Naive B cell (primary cell): ENCODE measurements at regions not wholly inside any gene's neighbourhood (a gene's known extent, or its start where the extent isn't known, plus 50 kb on each side); places are given as distances from the start of the nearest gene placed in this dataset.

Experiments used
- ATAC-seq, 2 donors: fragments of 150-1000 bp; cut with Tn5 transposase; 2 replicates each; pipeline ENCODE4 v1.10.0; 2021; ENCODE audit warnings: low read depth in 2 of 2, mild to moderate bottlenecking in 2 of 2, moderate library complexity in 2 of 2
- DNase-seq: peaks from one replicate; pipeline ENCODE4 v3.0.0; 2022
- H3K27ac Mint-ChIP-seq, 6 donors: one replicate each; pipeline ENCODE4 v1.8.0; 2020 to 2022; ENCODE audit warnings: mild to moderate bottlenecking in 6 of 6, mixed read lengths in 6 of 6, moderate library complexity in 5 of 6, inconsistent platforms in 2 of 6
- H3K27me3 Mint-ChIP-seq, 3 donors: one replicate each; pipeline ENCODE4 v1.8.0; 2021 to 2022; ENCODE audit warnings: mixed read lengths in 3 of 3, mild to moderate bottlenecking in 1 of 3
- H3K36me3 Mint-ChIP-seq, 2 donors: one replicate each; pipeline ENCODE4 v1.8.0; 2020 to 2022; ENCODE audit warnings: mixed read lengths in 2 of 2, inconsistent platforms in 1 of 2, mild to moderate bottlenecking in 1 of 2
- H3K4me1 Mint-ChIP-seq, 3 donors: one replicate each; pipeline ENCODE4 v1.8.0; 2020 to 2022; ENCODE audit warnings: mixed read lengths in 3 of 3, inconsistent platforms in 1 of 3, mild to moderate bottlenecking in 1 of 3, moderate library complexity in 1 of 3
- H3K4me3 Mint-ChIP-seq, 8 donors: one replicate each; pipeline ENCODE4 v1.8.0; 2020 to 2022; ENCODE audit warnings: mild to moderate bottlenecking in 8 of 8, mixed read lengths in 8 of 8, moderate library complexity in 8 of 8, inconsistent platforms in 2 of 8
- H3K9me3 Mint-ChIP-seq, 7 donors: one replicate each; pipeline ENCODE4 v1.8.0; 2020 to 2022; ENCODE audit warnings: mixed read lengths in 7 of 7, mild to moderate bottlenecking in 5 of 7, inconsistent platforms in 2 of 7, moderate library complexity in 1 of 7

DNA sequence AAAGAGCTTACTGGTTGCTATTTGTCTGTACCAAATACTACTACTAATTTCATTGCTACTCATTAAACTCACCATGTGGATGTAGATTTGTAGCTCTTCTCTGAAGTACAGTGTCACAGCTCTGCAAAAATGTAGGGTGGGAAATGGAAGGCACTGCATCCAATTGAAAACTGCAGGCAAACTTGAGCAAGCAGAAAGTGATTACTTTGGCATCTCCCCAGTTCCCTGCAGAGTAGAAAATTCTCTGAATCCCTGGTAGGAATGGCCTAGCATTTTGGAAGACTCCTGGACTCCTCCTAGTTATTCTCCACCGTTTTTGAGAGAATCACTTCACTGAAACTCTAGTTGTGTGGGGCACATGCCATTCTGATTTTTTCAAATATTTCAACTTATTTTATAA lies 239.1 kb downstream of the DIO2 start:
- H3K4me3 Mint-ChIP-seq, result no peak overlapping the region
- no peak for DNase-seq
- no peak overlapping the region for H3K27ac Mint-ChIP-seq
- H3K27me3 Mint-ChIP-seq, result no peaks in the 10 kb centered on the region
- no peaks in the 10 kb centered on the region for H3K36me3 Mint-ChIP-seq
- no peak for ATAC-seq
- H3K4me1 Mint-ChIP-seq, result no peaks in the 10 kb centered on the region
- peaks cover 2 to 14% (median 8%) of the 10 kb centered on the region in 7 donors for H3K9me3 Mint-ChIP-seq

DNA sequence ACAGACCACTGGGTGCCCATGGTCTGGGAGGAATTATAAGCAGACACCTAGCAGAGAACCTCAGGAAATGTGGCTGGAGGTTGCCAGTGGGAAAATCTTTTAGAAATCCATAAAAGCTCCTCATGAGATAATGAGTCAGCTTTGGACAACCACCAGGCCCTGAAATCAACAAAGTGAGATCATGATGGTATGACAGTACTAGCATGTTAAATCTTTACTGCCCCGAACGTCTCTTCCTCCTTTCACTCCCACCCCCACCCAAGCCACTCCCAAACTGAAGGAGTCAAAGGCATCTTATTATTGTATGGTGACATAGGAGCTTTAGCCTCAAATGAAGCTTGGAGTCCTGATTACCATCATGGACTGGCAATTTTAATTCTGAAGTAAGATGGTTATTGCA lies 240.0 kb downstream of the DIO2 start:
- H3K4me1 Mint-ChIP-seq, result no peaks in the 10 kb centered on the region
- H3K27ac Mint-ChIP-seq, result no peak overlapping the region
- H3K27me3 Mint-ChIP-seq, result no peaks in the 10 kb centered on the region
- DNase-seq, result no peak
- no peaks in the 10 kb centered on the region for H3K36me3 Mint-ChIP-seq
- H3K9me3 Mint-ChIP-seq, result peaks cover 0 to 14% (median 8%) of the 10 kb centered on the region in 7 donors
- H3K4me3 Mint-ChIP-seq, result no peak overlapping the region
- no peak for ATAC-seq

DNA sequence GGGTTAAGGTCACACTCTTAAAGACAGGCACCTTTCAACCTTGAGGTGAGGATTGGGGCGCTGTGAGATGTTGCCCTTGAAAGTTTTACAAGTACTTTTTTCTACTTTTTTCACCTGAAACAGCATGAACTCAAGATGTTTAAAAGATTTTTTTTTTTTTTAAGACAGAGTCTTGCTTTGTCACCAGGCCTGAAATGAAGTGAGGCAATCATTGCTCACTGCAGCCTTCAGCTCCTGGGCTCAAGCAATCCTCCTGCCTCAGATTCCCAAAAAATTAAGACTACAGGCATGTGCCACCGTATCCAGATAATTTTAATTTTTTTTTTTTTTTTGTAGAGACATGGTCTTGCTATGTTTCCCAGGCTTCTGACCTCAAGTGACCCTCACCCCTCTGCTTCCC lies 243.9 kb downstream of the DIO2 start:
- Mint-ChIP-seq H3K4me1 (no peaks in the 10 kb centered on the region), H3K9me3 (peaks cover 0 to 10% (median 4%) of the 10 kb centered on the region in 7 donors), H3K27ac (no peak overlapping the region), H3K36me3 (no peaks in the 10 kb centered on the region), H3K4me3 (no peak overlapping the region), H3K27me3 (no peaks in the 10 kb centered on the region)
- DNase-seq (no peak), ATAC-seq (no peak)

DNA sequence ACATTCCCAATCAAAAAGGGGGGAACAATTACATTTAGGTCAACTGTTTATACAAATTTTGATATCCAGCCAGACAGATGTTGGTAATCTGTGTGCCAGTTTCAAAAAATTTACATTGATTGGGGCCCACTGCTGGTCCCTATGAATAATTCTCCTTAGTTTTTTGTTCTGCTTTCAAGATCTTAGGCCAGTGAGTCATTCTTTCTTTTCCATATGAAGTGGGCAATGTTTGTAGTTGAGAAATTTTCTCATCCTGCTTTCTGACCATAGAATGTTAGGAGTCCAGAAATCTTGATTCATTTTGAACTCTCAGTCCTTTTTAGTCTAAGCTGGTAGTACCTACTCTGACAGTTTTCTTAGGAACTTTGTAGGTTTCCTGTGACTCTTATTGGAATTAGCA lies 244.3 kb downstream of the DIO2 start:
- H3K27me3 Mint-ChIP-seq, result no peaks in the 10 kb centered on the region
- H3K9me3 Mint-ChIP-seq, result peaks cover 0 to 10% (median 4%) of the 10 kb centered on the region in 7 donors
- DNase-seq (no peak), ATAC-seq (no peak)
- H3K27ac Mint-ChIP-seq, result no peak overlapping the region
- H3K36me3 Mint-ChIP-seq, result no peaks in the 10 kb centered on the region
- H3K4me1 Mint-ChIP-seq, result no peaks in the 10 kb centered on the region
- no peak overlapping the region for H3K4me3 Mint-ChIP-seq

DNA sequence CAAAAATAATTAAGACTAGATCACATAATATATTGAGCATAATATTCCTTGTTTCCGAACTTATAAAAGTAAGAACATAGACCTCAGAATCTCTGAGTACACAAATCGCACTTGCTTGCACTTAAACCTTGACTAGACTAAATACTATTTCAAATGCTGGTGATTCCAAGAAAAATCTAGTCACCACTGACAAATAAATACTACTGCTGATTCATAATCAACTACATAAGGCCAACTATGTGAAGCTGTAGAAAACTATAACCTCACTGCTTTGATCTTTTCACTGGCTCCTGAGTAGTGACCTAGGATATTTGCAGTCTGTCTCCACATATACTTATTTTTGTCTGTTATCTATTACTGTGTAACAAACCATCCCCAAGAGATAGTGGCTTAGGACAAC lies 245.4 kb downstream of the DIO2 start:
- Mint-ChIP-seq H3K36me3 (no peaks in the 10 kb centered on the region), H3K27ac (no peak overlapping the region), H3K4me3 (no peak overlapping the region), H3K27me3 (no peaks in the 10 kb centered on the region), H3K4me1 (no peaks in the 10 kb centered on the region), H3K9me3 (peaks cover 0 to 8% (median 4%) of the 10 kb centered on the region in 7 donors)
- ATAC-seq, result no peak
- no peak for DNase-seq

DNA sequence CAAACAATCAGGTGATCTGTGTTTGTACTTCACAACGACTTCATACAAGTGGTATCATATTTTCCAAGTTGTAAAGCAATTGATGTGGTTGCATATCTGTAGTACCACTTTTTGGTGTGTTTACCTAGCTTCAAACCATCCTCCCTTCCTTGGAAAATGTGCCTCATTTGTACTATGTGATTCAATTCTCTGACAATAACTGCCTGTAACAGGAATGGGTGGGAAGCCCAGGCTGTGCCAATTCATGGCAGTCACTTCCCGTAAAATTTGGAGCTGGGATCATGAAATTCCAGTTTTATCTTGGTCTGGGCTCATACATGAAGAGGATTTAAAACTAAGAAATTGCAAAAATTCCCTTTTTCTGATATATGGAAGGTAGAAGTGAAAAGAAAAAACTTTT lies 250.1 kb downstream of the DIO2 start:
- Mint-ChIP-seq H3K27ac (no peak overlapping the region), H3K4me3 (no peak overlapping the region), H3K27me3 (no peaks in the 10 kb centered on the region), H3K36me3 (no peaks in the 10 kb centered on the region), H3K9me3 (peaks cover 5 to 21% (median 10%) of the 10 kb centered on the region in 7 donors), H3K4me1 (no peaks in the 10 kb centered on the region)
- DNase-seq (no peak), ATAC-seq (no peak)

DNA sequence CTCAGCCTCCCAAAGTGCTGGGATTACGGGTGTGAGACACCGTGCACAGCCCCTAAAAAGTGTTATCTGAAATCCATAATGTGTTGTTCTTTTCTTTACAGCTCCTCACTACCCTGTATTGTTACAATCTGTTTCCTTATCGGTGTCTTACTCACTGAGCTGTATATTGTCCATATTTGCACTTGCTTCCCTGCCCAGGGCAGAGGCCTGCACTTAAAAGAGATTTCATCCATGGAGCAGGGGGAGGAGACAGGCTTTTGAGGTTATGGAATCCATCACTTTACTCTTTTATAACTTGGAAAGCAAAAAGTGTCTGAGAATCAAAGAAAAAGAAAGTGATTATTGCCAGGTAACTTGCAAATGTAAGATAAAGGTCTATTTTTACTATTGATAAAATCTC lies 251.0 kb downstream of the DIO2 start:
- H3K4me1 Mint-ChIP-seq, result no peaks in the 10 kb centered on the region
- no peak for DNase-seq
- H3K9me3 Mint-ChIP-seq, result peaks cover 5 to 29% (median 14%) of the 10 kb centered on the region in 7 donors
- H3K36me3 Mint-ChIP-seq, result no peaks in the 10 kb centered on the region
- no peak for ATAC-seq
- H3K27me3 Mint-ChIP-seq, result no peaks in the 10 kb centered on the region
- no peak overlapping the region for H3K27ac Mint-ChIP-seq
- H3K4me3 Mint-ChIP-seq, result no peak overlapping the region

DNA sequence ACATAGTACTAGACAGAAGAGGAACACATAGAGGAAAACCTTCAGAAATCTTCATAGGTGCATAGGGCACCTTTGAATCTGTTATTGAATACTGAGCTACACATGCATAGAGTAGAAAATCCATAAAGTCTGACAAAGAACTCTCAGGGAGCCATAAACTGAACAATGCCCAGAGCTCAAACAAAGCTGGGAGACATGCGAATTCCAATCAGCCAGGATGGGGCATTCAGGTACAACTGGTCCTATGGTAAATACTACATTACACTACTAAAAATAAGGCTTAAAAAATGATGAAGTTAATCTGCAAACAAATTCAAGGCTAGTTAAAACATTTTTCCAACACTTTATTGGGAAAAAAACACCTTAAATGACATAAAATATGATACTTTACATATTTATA lies 259.7 kb downstream of the DIO2 start:
- H3K4me1 Mint-ChIP-seq, result no peaks in the 10 kb centered on the region
- H3K36me3 Mint-ChIP-seq, result no peaks in the 10 kb centered on the region
- H3K27me3 Mint-ChIP-seq, result no peaks in the 10 kb centered on the region
- no peak overlapping the region for H3K4me3 Mint-ChIP-seq
- no peak for DNase-seq
- no peak overlapping the region for H3K27ac Mint-ChIP-seq
- ATAC-seq, result no peak
- H3K9me3 Mint-ChIP-seq, result peaks cover 18 to 36% (median 24%) of the 10 kb centered on the region in 7 donors

DNA sequence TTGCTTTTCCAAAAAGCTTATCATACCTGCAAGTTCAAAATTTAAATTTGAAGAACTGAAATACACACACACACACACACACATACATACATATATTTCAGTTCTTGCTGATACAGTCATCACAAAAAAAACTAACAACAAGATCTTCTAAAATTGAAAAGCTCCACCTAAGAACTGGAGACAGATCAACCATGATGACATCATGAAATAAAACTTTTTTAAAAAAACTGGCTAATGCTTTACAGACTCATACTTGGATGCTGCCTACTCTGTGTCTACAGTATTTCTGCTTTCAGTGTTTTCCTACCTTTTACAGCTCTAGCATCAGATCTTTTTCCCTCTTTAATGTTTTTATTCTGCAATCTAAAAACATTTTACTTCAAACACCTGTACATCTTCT lies 261.4 kb downstream of the DIO2 start:
- H3K4me1 Mint-ChIP-seq, result no peaks in the 10 kb centered on the region
- H3K9me3 Mint-ChIP-seq, result peaks cover 11 to 21% (median 13%) of the 10 kb centered on the region in 7 donors
- DNase-seq (no peak), ATAC-seq (no peak)
- H3K27me3 Mint-ChIP-seq, result no peaks in the 10 kb centered on the region
- no peak overlapping the region for H3K27ac Mint-ChIP-seq
- no peak overlapping the region for H3K4me3 Mint-ChIP-seq
- H3K36me3 Mint-ChIP-seq, result no peaks in the 10 kb centered on the region

DNA sequence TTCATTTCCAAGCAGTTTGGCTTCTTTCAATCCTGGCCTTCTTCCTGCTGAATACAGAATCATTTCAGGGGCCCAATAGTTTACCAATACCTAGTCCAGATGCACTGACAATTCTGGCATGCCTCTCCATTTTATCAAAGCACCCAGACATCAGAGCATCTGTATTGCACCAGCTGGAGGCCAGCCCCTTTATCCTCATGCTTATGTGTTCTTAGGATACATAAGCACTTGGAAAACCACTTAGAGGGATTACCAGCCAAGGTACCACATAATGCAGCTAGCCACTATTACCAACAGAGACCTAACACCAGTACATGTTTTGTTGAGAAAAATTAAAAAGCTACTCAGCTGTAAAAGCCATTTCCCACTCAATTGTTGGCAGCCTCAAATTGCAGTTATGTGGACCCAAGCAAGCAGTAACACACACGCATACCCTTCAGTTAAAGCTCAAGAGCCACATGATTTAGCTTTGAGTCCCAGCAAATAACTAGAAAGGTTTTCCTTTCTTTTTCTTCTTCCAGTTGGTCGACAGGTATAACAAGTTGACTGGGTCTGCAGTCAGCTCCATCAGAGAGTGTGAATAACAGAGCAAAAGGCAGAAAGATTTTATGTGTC lies 263.8 kb downstream of the DIO2 start:
- no peaks in the 10 kb centered on the region for H3K27me3 Mint-ChIP-seq
- DNase-seq, result no peak
- peaks cover 0 to 8% (median 4%) of the 10 kb centered on the region in 7 donors for H3K9me3 Mint-ChIP-seq
- no peak overlapping the region for H3K4me3 Mint-ChIP-seq
- no peak overlapping the region for H3K27ac Mint-ChIP-seq
- H3K36me3 Mint-ChIP-seq, result no peaks in the 10 kb centered on the region
- H3K4me1 Mint-ChIP-seq, result no peaks in the 10 kb centered on the region
- ATAC-seq, result no peak

DNA sequence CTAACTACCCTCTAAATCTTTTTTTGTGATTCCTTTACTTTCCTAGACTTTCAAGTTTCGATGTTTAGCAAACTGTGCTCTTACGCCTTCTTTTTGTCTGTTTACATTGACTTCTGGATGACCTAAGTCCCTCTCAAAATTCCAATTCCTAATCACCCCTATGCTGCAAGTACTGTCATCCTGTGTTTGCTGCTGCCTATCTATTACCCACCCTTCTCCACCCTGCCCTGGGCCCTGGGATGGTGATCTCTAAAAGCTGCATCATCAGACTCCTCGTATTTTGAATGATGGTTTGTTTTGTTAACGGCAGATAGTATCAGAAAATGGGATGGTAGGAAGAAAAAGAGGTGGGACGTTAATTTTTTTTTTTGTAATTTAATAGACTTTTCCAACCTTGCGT lies 272.1 kb downstream of the DIO2 start:
- DNase-seq, result no peak

DNA sequence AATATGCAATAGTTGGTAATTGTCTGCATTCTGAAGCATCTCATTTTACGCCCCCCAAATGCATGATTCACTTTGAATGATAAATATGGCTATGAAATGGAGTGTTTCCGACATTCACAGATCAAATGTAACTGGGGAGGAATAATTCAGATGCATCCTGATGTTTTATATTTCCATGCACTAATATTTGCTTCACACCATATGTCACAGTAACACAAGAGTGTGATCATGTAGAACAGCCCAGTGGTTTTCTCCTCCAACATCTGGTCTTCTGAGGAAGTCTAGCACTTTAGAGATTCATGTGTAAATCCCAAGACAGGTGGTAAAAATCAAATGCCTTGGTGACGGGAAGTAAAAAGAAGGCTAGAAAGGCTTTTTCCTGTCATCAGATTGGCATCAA lies 273.1 kb downstream of the DIO2 start:
- Mint-ChIP-seq H3K27ac (no peak overlapping the region), H3K4me1 (no peaks in the 10 kb centered on the region), H3K4me3 (no peak overlapping the region), H3K9me3 (peaks cover 0 to 13% (median 3%) of the 10 kb centered on the region in 7 donors), H3K36me3 (no peaks in the 10 kb centered on the region), H3K27me3 (no peaks in the 10 kb centered on the region)
- DNase-seq, result no peak
- ATAC-seq, result no peak

More for the DNA sequence above, 272.1 kb downstream of the DIO2 start:
- Mint-ChIP-seq H3K27ac (no peak overlapping the region), H3K27me3 (no peaks in the 10 kb centered on the region), H3K4me3 (no peak overlapping the region), H3K4me1 (no peaks in the 10 kb centered on the region), H3K36me3 (no peaks in the 10 kb centered on the region), H3K9me3 (peaks cover 0 to 13% (median 3%) of the 10 kb centered on the region in 7 donors)
- ATAC-seq, result no peak

DNA sequence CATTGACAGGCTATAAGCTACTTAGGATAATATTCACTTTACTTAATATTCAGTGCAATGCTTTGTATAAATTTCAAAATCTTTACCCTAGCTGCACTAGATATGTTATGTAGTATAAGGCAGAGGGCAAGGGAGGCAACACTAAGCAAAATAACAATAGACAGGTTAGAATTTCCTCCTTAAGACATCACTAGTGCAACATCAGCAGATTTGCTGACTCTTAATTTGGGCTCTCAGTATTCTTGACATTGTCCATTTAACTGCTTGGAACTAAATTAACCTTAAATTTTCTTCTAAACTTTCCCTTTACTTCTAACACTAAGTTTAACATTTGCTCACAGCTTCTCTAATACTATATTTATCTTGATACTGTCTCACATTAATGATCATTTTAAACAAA lies 273.9 kb downstream of the DIO2 start:
- no peak for DNase-seq
- Mint-ChIP-seq H3K9me3 (peaks cover 0 to 13% (median 1%) of the 10 kb centered on the region in 7 donors), H3K36me3 (no peaks in the 10 kb centered on the region), H3K4me3 (no peak overlapping the region), H3K4me1 (no peaks in the 10 kb centered on the region), H3K27ac (no peak overlapping the region), H3K27me3 (no peaks in the 10 kb centered on the region)
- no peak for ATAC-seq

DNA sequence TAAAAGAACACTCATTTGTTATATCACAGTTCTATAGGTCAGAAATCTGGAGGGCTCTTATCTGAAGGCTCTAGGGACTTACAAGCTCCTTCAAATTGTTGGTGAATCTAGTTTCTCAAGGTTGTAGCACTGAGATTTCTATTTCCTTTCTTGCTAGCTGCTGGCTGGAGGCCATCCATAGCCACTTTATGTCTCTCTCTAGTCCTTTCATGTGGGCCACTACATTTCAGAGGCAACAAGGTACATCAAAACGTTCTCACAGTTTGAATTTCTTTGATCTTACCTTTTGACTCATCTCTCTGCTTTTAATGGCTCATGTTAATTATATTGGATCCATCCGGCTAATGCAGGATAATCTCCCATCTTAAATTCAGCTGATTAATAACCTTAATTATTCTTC lies 286.8 kb downstream of the DIO2 start:
- no peaks in the 10 kb centered on the region for H3K36me3 Mint-ChIP-seq

DNA sequence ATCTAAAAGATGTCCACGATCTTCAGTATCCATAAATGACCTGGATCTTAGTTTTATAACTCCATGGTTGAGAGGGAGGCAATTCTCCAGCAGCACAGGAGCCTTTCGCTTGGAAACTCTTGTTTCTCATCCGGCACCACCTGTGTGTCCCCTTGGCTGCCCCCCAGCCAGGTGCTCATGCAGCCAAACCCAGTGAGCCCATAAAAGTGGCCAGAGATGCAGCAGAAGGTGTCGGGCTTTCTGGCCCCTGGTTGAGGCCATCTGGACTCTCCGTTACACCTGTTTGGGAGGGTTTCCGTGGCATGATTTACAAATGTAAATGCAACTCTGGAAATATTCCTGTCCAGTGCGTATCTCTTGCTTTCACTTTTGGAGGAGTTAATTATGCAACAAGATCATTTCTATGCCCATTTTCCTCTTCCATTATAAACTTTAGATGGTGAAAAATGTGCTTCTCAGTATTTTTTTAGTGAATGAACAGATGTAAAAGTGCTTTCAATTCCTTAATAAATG lies 291.1 kb downstream of the DIO2 start:
- no peak for ATAC-seq
- Mint-ChIP-seq H3K36me3 (no peaks in the 10 kb centered on the region), H3K9me3 (peaks cover 2 to 23% (median 10%) of the 10 kb centered on the region in 7 donors), H3K27me3 (no peaks in the 10 kb centered on the region), H3K4me3 (no peak overlapping the region), H3K4me1 (no peaks in the 10 kb centered on the region), H3K27ac (no peak overlapping the region)
- no peak for DNase-seq

More for the DNA sequence above, 286.8 kb downstream of the DIO2 start:
- peaks cover 6 to 33% (median 12%) of the 10 kb centered on the region in 7 donors for H3K9me3 Mint-ChIP-seq
- ATAC-seq, result no peak
- DNase-seq, result no peak
- H3K4me1 Mint-ChIP-seq, result no peaks in the 10 kb centered on the region
- H3K4me3 Mint-ChIP-seq, result no peak overlapping the region
- no peak overlapping the region for H3K27ac Mint-ChIP-seq
- H3K27me3 Mint-ChIP-seq, result no peaks in the 10 kb centered on the region
